ENCODE measurements at regions not wholly inside any gene's neighbourhood (a gene's known extent, or its start where the extent isn't known, plus 50 kb on each side); places are given as distances from the start of the nearest gene placed in this dataset.

DNA sequence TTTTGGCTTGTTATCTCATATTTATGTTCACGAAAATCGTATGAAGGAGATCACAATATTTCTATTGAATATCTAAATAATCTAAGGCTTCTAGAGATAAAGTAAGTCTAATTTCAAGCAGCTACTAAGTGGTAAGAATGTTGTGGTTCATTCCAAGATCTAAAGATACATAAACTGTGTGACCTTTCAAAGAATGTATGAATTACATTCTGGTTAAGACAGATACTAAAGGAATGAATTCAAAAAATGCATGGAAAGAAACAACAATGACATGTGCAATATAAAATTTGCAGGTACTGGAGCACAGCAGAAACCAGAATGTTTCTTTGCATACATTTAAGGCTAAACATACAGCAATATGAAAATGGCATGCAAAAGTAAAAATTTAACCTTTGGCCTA is 1214.6 kb downstream of the CDH8 start:
- Histone ChIP-seq H3F3A (ENCODE audit: insufficient read depth, low read length) (no peaks in the 10 kb centered on the region), H3K4me1 (ENCODE audit: low read length) (no peaks in the 10 kb centered on the region), H3K79me2 (ENCODE audit: low read length) (no peaks in the 10 kb centered on the region), H3K9me2 (replicated peaks; ENCODE audit: insufficient read depth, low read length) (no peaks in the 10 kb centered on the region), H3K9ac (ENCODE audit: low read length) (no peak overlapping the region), H3K36me3 (replicated peaks; ENCODE audit: insufficient read depth, low read length) (no peaks in the 10 kb centered on the region), H3K27ac (ENCODE audit: low read length) (no peak overlapping the region), H2AFZ (ENCODE audit: low read length) (no peak overlapping the region), H3K4me3 (ENCODE audit: low read length) (no peak overlapping the region), H3K9me3 (replicated peaks; ENCODE audit: insufficient read depth, low read length) (no peaks in the 10 kb centered on the region), H3K27me3 (replicated peaks; ENCODE audit: insufficient read depth, low read length) (no peaks in the 10 kb centered on the region), H3K4me2 (ENCODE audit: low read depth, low read length) (no peak overlapping the region), H4K20me1 (ENCODE audit: insufficient read depth, low read length) (no peaks in the 10 kb centered on the region)
- TF ChIP-seq EZH2 (optimal IDR thresholded peaks at IDR 0.05; ENCODE audit: low read depth, low read length) = no peak
- DNase-seq = no peak

DNA sequence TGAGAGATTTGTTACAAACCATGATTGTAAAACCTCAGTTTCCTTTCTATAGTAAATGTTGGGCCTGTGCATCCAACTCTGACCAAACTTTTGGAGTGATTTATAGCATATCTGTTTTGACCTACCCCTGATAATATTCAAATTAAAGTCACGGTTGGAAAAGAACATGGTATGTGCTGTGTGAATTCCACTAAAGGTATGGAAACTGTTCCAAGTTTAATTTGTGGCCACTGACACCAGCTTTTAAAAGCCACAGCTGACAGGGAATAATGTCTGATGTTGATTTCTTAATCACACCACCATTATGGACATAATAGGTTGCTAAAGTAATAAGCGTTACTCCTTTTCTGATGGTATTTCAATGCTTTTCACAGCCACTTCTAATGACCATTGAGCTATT is 1215.9 kb downstream of the CDH8 start:
- H3K36me3 ChIP-seq (replicated peaks; ENCODE audit: insufficient read depth, low read length) = no peaks in the 10 kb centered on the region
- H3K4me2 ChIP-seq (ENCODE audit: low read depth, low read length) = no peak overlapping the region
- no peaks in the 10 kb centered on the region for H3K9me2 ChIP-seq (replicated peaks; ENCODE audit: insufficient read depth, low read length)
- H3K27me3 ChIP-seq (replicated peaks; ENCODE audit: insufficient read depth, low read length) = no peaks in the 10 kb centered on the region
- no peaks in the 10 kb centered on the region for H3K79me2 ChIP-seq (ENCODE audit: low read length)
- H3K27ac ChIP-seq (ENCODE audit: low read length) = no peak overlapping the region
- TF ChIP-seq EZH2 (optimal IDR thresholded peaks at IDR 0.05; ENCODE audit: low read depth, low read length) (no peak), EZH2phosphoT487 (IDR thresholded peaks at IDR 0.05; ENCODE audit: low read length) (no peak)
- TF ChIP-seq, protein P1, sequence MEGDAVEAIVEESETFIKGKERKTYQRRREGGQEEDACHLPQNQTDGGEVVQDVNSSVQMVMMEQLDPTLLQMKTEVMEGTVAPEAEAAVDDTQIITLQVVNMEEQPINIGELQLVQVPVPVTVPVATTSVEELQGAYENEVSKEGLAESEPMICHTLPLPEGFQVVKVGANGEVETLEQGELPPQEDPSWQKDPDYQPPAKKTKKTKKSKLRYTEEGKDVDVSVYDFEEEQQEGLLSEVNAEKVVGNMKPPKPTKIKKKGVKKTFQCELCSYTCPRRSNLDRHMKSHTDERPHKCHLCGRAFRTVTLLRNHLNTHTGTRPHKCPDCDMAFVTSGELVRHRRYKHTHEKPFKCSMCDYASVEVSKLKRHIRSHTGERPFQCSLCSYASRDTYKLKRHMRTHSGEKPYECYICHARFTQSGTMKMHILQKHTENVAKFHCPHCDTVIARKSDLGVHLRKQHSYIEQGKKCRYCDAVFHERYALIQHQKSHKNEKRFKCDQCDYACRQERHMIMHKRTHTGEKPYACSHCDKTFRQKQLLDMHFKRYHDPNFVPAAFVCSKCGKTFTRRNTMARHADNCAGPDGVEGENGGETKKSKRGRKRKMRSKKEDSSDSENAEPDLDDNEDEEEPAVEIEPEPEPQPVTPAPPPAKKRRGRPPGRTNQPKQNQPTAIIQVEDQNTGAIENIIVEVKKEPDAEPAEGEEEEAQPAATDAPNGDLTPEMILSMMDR (IDR thresholded peaks at IDR 0.05; ENCODE audit: low read length) = no peak
- no peak overlapping the region for H3K9ac ChIP-seq (ENCODE audit: low read length)
- DNase-seq = no peak
- H3K9me3 ChIP-seq (replicated peaks; ENCODE audit: insufficient read depth, low read length) = no peaks in the 10 kb centered on the region
- H3K4me1 ChIP-seq (ENCODE audit: low read length) = no peaks in the 10 kb centered on the region
- no peaks in the 10 kb centered on the region for H4K20me1 ChIP-seq (ENCODE audit: insufficient read depth, low read length)
- no peaks in the 10 kb centered on the region for H3F3A ChIP-seq (ENCODE audit: insufficient read depth, low read length)
- no peak overlapping the region for H2AFZ ChIP-seq (ENCODE audit: low read length)
- H3K4me3 ChIP-seq (ENCODE audit: low read length) = no peak overlapping the region

DNA sequence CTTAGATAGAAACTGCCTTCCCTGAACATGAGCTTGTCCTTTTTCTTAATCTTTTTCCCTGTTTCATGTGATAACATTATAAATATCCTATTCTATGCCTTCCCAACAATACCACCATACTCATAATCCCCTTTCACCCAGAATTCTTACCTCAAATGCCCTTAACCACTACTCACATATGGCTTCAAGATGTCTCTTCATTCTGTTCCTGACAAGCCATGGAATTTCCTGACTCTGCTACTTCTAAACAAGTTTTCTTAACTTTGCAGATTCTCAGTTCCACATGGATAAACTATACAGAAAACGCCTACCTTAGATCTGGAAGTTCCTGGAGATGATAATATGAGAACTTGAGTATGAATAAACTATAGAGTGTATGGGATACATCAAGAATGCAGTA is 1217.8 kb downstream of the CDH8 start:
- H3K4me2 ChIP-seq (ENCODE audit: low read depth, low read length) = no peak overlapping the region
- no peaks in the 10 kb centered on the region for H3K27me3 ChIP-seq (replicated peaks; ENCODE audit: insufficient read depth, low read length)
- no peak overlapping the region for H3K9ac ChIP-seq (ENCODE audit: low read length)
- TF ChIP-seq EZH2phosphoT487 (IDR thresholded peaks at IDR 0.05; ENCODE audit: low read length) (no peak), EZH2 (optimal IDR thresholded peaks at IDR 0.05; ENCODE audit: low read depth, low read length) (no peak)
- TF ChIP-seq, protein P1 (IDR thresholded peaks at IDR 0.05; ENCODE audit: low read length) = no peak
- no peaks in the 10 kb centered on the region for H3K4me1 ChIP-seq (ENCODE audit: low read length)
- no peak overlapping the region for H3K4me3 ChIP-seq (ENCODE audit: low read length)
- H3F3A ChIP-seq (ENCODE audit: insufficient read depth, low read length) = no peaks in the 10 kb centered on the region
- no peak for DNase-seq
- H4K20me1 ChIP-seq (ENCODE audit: insufficient read depth, low read length) = no peaks in the 10 kb centered on the region
- no peaks in the 10 kb centered on the region for H3K9me2 ChIP-seq (replicated peaks; ENCODE audit: insufficient read depth, low read length)
- no peak overlapping the region for H2AFZ ChIP-seq (ENCODE audit: low read length)
- no peaks in the 10 kb centered on the region for H3K79me2 ChIP-seq (ENCODE audit: low read length)
- no peak overlapping the region for H3K27ac ChIP-seq (ENCODE audit: low read length)
- H3K36me3 ChIP-seq (replicated peaks; ENCODE audit: insufficient read depth, low read length) = no peaks in the 10 kb centered on the region
- H3K9me3 ChIP-seq (replicated peaks; ENCODE audit: insufficient read depth, low read length) = no peaks in the 10 kb centered on the region

DNA sequence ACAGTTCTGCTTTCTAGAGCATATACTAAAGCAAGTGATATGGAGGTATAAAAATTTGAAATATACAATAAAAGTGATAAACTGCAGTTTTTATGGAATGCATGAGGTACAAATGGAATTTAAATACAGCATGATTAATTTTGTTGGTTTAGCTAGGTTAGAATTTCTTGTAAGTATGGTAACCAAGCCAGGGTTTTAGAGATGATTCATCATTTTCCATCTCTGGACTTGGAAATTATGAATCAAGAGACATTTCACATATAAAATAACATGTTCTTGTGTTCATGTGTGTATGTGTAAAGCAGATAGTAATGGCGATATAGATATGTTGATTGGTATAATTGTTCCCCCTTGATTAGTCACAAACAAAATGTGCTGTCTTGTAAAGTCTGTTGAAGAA is 1219.8 kb downstream of the CDH8 start:
- Histone ChIP-seq H3K9ac (ENCODE audit: low read length) (no peak overlapping the region), H3K79me2 (ENCODE audit: low read length) (no peaks in the 10 kb centered on the region), H3K36me3 (replicated peaks; ENCODE audit: insufficient read depth, low read length) (no peaks in the 10 kb centered on the region), H3K4me1 (ENCODE audit: low read length) (no peaks in the 10 kb centered on the region), H3K9me2 (replicated peaks; ENCODE audit: insufficient read depth, low read length) (no peaks in the 10 kb centered on the region), H3K4me2 (ENCODE audit: low read depth, low read length) (no peak overlapping the region), H3K4me3 (ENCODE audit: low read length) (no peak overlapping the region), H3K9me3 (replicated peaks; ENCODE audit: insufficient read depth, low read length) (no peaks in the 10 kb centered on the region), H3K27ac (ENCODE audit: low read length) (no peak overlapping the region), H3K27me3 (replicated peaks; ENCODE audit: insufficient read depth, low read length) (no peaks in the 10 kb centered on the region), H4K20me1 (ENCODE audit: insufficient read depth, low read length) (no peaks in the 10 kb centered on the region), H2AFZ (ENCODE audit: low read length) (no peak overlapping the region), H3F3A (ENCODE audit: insufficient read depth, low read length) (no peaks in the 10 kb centered on the region)
- DNase-seq = no peak
- TF ChIP-seq, protein P1 (IDR thresholded peaks at IDR 0.05; ENCODE audit: low read length) = no peak
- TF ChIP-seq EZH2phosphoT487 (IDR thresholded peaks at IDR 0.05; ENCODE audit: low read length) (no peak), EZH2 (optimal IDR thresholded peaks at IDR 0.05; ENCODE audit: low read depth, low read length) (no peak)
